Esophagus muscularis mucosa (tissue), 4 donors: ENCODE measurements at regions not wholly inside any gene's neighbourhood (a gene's known extent, or its start where the extent isn't known, plus 50 kb on each side); places are given as distances from the start of the nearest gene placed in this dataset.

Experiments
- DNase-seq: peaks from one replicate; pipeline ENCODE4 v3.0.0-alpha.2; 2017; ENCODE audit errors: extremely low spot score
- H3K27ac ChIP-seq, 4 donors: fragments of 200-600 bp; sonication (generic); replicated peaks in 1 of 4; 1 replicate in 3 of 4; 2 replicates in 1 of 4; pipeline ENCODE4 v1.5.1; 2016 to 2019; ENCODE audit warnings: mild to moderate bottlenecking in 1 of 4
- H3K27me3 ChIP-seq, 4 donors: fragments of 200-600 bp; sonication (generic); one replicate each; pipeline versions ENCODE4 v1.5.1 to v1.6.0; 2016 to 2019
- H3K36me3 ChIP-seq, 4 donors: fragments of 200-600 bp; sonication (generic); one replicate each; pipeline ENCODE4 v1.5.1; 2016 to 2019
- H3K4me1 ChIP-seq, 4 donors: fragments of 200-600 bp; sonication (generic); one replicate each; pipeline ENCODE4 v1.5.1; 2016 to 2019
- H3K4me3 ChIP-seq, 4 donors: fragments of 200-600 bp; sonication (generic); 1 replicate in 2 of 4; 2 replicates in 2 of 4; pipeline ENCODE4 v1.5.1; 2016 to 2019; ENCODE audit warnings: mild to moderate bottlenecking in 4 of 4, moderate library complexity in 1 of 4
- H3K9me3 ChIP-seq, 4 donors: fragments of 200-600 bp; sonication (generic); 1 replicate in 3 of 4; 2 replicates in 1 of 4; pipeline ENCODE4 v1.5.1; 2016 to 2019
- EP300 ChIP-seq: sonication (generic); formaldehyde crosslinking; IDR thresholded peaks from one replicate; pipeline ENCODE4 v1.6.1; 2017; ENCODE audit warnings: antibody characterized with exemption
- POLR2A ChIP-seq: fragments of 450-650 bp; IDR thresholded peaks from one replicate; pipeline ENCODE4 v1.6.1; 2017; ENCODE audit warnings: antibody characterized with exemption, moderate library complexity, mild to moderate bottlenecking, low read depth
- POLR2AphosphoS5 ChIP-seq, 2 donors: sonication (generic); formaldehyde crosslinking; IDR thresholded peaks; one replicate each; pipeline ENCODE4 v1.6.1; 2017; ENCODE audit warnings: antibody characterized with exemption in 2 of 2
- WGBS: methylation state at CpG from one replicate; pipeline ENCODE4 v1.1.5; 2018; 5-methylcytosine and 5-hydroxymethylcytosine counted together
- intact Hi-C: fragments of 100-400 bp; cut with DNase I; formaldehyde crosslinking; loops from one replicate; pipeline ENCODE4 v1.15.1; 2023
- TF ChIP-seq, protein P1 (sequence below), 3 experiments: fragments of 200-600 bp in 2 of 3; fragments of 450-650 bp in 1 of 3; sonication (generic) in 2 of 3; IDR thresholded peaks; one replicate each; pipeline ENCODE4 v1.5.1; 2017 to 2019; ENCODE audit warnings: antibody characterized with exemption in 3 of 3, mild to moderate bottlenecking in 2 of 3, moderate library complexity in 1 of 3

GRCh38 chr15:85950101-85950500 lies 129.6 kb upstream of the AGBL1 start:
- intact Hi-C loops = no loop called here
- Histone ChIP-seq H3K27me3 (peaks cover 0 to 4% (median 0%) of the 10 kb centered on the region in 4 donors), H3K36me3 (no peaks in the 10 kb centered on the region), H3K4me3 (no peak overlapping the region), H3K27ac (no peak overlapping the region), H3K4me1 (no peaks in the 10 kb centered on the region), H3K9me3 (no peaks in the 10 kb centered on the region)
- 86% methylated on average over 5 of the region's 5 CpGs for WGBS
- TF ChIP-seq, protein P1, sequence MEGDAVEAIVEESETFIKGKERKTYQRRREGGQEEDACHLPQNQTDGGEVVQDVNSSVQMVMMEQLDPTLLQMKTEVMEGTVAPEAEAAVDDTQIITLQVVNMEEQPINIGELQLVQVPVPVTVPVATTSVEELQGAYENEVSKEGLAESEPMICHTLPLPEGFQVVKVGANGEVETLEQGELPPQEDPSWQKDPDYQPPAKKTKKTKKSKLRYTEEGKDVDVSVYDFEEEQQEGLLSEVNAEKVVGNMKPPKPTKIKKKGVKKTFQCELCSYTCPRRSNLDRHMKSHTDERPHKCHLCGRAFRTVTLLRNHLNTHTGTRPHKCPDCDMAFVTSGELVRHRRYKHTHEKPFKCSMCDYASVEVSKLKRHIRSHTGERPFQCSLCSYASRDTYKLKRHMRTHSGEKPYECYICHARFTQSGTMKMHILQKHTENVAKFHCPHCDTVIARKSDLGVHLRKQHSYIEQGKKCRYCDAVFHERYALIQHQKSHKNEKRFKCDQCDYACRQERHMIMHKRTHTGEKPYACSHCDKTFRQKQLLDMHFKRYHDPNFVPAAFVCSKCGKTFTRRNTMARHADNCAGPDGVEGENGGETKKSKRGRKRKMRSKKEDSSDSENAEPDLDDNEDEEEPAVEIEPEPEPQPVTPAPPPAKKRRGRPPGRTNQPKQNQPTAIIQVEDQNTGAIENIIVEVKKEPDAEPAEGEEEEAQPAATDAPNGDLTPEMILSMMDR (IDR thresholded peaks at IDR 0.05) = no peak
- TF ChIP-seq EP300 (no peak), POLR2AphosphoS5 (IDR thresholded peaks at IDR 0.05) (no peak), POLR2A (no peak)
- no peak for DNase-seq

- no peak overlapping the region for H3K27ac ChIP-seq
- DNase-seq = no peak
- no peak overlapping the region for H3K4me3 ChIP-seq
- intact Hi-C loops = no loop called here
- no peaks in the 10 kb centered on the region for H3K4me1 ChIP-seq
- no peaks in the 10 kb centered on the region for H3K9me3 ChIP-seq
- TF ChIP-seq POLR2A = no peak
- no peak for TF ChIP-seq EP300
- no peak for TF ChIP-seq POLR2AphosphoS5 (IDR thresholded peaks at IDR 0.05)
- TF ChIP-seq, protein P1 (IDR thresholded peaks at IDR 0.05) = no peak
- peaks cover 0 to 3% (median 0%) of the 10 kb centered on the region in 4 donors for H3K27me3 ChIP-seq
- WGBS = no CpG with 5 or more reads among the region's 1 CpG
- no peaks in the 10 kb centered on the region for H3K36me3 ChIP-seq
Observed at GRCh38 chr15:85954586-85954985, 125.1 kb upstream of the AGBL1 start.

DNA sequence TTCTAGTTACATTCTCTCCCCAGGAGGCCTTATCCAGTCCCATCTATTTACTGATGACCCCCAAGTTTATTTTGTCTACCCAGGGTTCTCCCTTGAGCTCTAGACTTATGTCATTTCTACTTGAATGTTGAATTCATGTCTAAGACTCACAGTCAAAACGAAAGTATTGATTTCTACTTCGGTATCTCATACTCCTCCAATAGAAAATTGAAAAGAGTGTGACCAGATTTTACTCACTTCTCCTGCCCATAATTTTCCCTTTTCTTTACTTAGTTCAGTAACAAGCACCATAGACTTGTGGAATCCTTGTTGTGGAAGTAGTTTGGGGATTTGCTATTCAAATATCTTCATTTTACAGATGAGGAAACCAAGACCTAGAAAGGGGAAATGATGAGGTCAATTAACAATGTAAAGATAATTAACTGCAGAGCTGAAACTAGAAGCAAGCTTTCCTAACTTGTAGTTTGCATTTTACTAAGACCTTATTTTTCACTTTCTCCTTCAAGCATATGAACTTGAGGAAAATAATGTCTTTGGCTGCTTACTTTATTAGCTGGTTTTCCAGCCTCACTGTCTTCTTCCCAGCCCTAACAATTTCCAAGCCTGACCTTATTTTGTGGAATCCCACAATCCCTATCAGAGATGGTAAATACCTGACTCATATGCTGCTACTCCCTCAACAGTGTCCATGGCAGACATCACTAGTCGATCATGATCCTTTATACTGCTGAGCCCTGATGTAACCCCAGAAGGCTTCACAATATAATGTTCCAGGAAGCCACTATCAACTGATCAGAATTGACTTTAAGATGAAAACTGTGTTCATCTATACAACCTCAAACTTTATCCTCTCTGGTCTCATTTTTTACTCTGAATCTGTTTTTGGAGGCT lies 123.9 kb upstream of the AGBL1 start:
- no peaks in the 10 kb centered on the region for H3K36me3 ChIP-seq
- peaks cover 0 to 8% (median 0%) of the 10 kb centered on the region in 4 donors for H3K27me3 ChIP-seq
- TF ChIP-seq POLR2AphosphoS5 (IDR thresholded peaks at IDR 0.05) = no peak
- no peak for TF ChIP-seq EP300
- TF ChIP-seq, protein P1 (IDR thresholded peaks at IDR 0.05) = no peak
- TF ChIP-seq POLR2A = no peak
- H3K9me3 ChIP-seq = no peaks in the 10 kb centered on the region
- intact Hi-C loops = no loop called here
- WGBS = 90% methylated on average over 3 of the region's 3 CpGs
- no peak for DNase-seq
- H3K4me3 ChIP-seq = no peak overlapping the region
- no peaks in the 10 kb centered on the region for H3K4me1 ChIP-seq
- H3K27ac ChIP-seq = no peak overlapping the region

DNA sequence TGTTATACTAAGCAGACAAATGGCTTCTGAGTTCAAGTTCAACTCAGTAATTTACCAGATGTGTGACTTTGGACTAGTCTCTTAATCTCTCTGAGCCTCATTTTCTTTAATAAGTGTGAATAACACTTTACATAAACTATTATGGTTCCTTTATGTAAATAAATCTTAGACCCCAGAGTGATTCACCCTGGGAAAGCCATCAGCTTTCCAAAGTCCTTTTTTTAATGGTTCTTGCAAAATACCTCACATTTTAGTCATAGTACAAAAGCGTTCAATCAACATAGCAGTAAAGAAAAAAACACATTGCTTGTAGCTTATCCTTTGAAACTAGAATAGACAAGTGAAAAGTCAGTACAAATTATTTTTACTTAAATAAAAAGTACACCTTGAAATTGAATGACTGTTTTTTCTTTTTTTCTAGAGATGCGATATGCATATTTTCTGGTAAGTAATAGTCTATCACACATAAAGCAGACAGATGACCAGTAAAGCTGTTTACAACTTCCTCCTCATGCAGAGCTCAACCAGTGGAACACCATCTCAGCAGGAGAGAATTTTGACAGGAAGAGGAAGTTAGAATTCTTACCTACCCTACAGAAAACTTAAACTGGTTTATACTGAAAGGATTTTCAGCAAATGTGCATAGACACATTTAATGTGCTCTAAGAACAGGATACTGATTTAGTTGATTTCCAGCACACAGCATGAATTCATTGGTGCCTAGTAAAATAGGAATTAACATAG lies 123.0 kb upstream of the AGBL1 start:
- H3K27ac ChIP-seq = no peak overlapping the region
- intact Hi-C loops = no loop called here
- no peak for DNase-seq
- WGBS = 51% methylated on average over 2 of the region's 2 CpGs
- H3K36me3 ChIP-seq = no peaks in the 10 kb centered on the region
- no peak overlapping the region for H3K4me3 ChIP-seq
- H3K4me1 ChIP-seq = no peaks in the 10 kb centered on the region
- H3K9me3 ChIP-seq = no peaks in the 10 kb centered on the region
- peaks cover 0 to 12% (median 0%) of the 10 kb centered on the region in 4 donors for H3K27me3 ChIP-seq
- TF ChIP-seq POLR2AphosphoS5 (IDR thresholded peaks at IDR 0.05) = no peak
- TF ChIP-seq, protein P1 (IDR thresholded peaks at IDR 0.05) = no peak
- TF ChIP-seq EP300 = no peak
- TF ChIP-seq POLR2A = no peak
